H1 (cell line): ENCODE measurements at regions not wholly inside any gene's neighbourhood (a gene's known extent, or its start where the extent isn't known, plus 50 kb on each side); places are given as distances from the start of the nearest gene placed in this dataset.

ENCODE experiments used
- CREB1 ChIP-seq: IDR thresholded peaks from 2 replicates; pipeline ENCODE4 v1.6.1; 2012; ENCODE audit warnings: inconsistent platforms
- EP300 ChIP-seq, 2 experiments: IDR thresholded peaks; 1 replicate in 1 of 2; 2 replicates in 1 of 2; pipeline ENCODE4 v1.6.1; 2011 to 2012; ENCODE audit warnings: low read depth in 2 of 2, low read length in 2 of 2, mild to moderate bottlenecking in 2 of 2, borderline replicate concordance in 1 of 2, inconsistent platforms in 1 of 2, moderate library complexity in 1 of 2
- GABPA ChIP-seq: IDR thresholded peaks from 2 replicates; pipeline ENCODE4 v1.6.1; 2011; ENCODE audit warnings: mild to moderate bottlenecking, low read length, moderate library complexity, borderline replicate concordance; ENCODE audit not compliant: insufficient read depth
- KDM1A ChIP-seq: fragments of 200-600, 300-600 bp; sonication (generic); IDR thresholded peaks from 2 replicates; pipeline ENCODE4 v1.7.1; 2016; ENCODE audit warnings: mild to moderate bottlenecking, low read length, borderline replicate concordance
- PHF8 ChIP-seq: fragments of 200-600 bp; sonication (generic); conservative IDR thresholded peaks from 2 replicates; pipeline ENCODE4 v1.7.1; 2012; ENCODE audit warnings: low read depth, mild to moderate bottlenecking, inconsistent platforms, low read length, moderate library complexity
- POLR2AphosphoS5 ChIP-seq: IDR thresholded peaks from 2 replicates; pipeline ENCODE4 v1.6.1; 2011; ENCODE audit warnings: low read depth, low read length
- RBBP5 ChIP-seq: IDR thresholded peaks from 2 replicates; pipeline ENCODE4 v1.7.1; 2012; ENCODE audit warnings: low read depth, mild to moderate bottlenecking, inconsistent platforms, low read length, moderate library complexity, borderline replicate concordance
- RNF2 ChIP-seq: fragments of 200-900, 300-1000 bp; sonication (generic); IDR thresholded peaks from 2 replicates; pipeline ENCODE4 v1.7.1; 2016; ENCODE audit warnings: borderline replicate concordance, low read depth, mild to moderate bottlenecking, antibody characterized with exemption, low read length; ENCODE audit not compliant: poor library complexity, severe bottlenecking; ENCODE audit errors: missing control alignments
- TBP ChIP-seq: IDR thresholded peaks from 2 replicates; pipeline ENCODE4 v1.6.1; 2011; ENCODE audit warnings: low read depth, low read length, improper control_type of control experiment
- YY1 ChIP-seq: IDR thresholded peaks from 2 replicates; pipeline ENCODE4 v1.6.1; 2011; ENCODE audit warnings: low read depth, mild to moderate bottlenecking, low read length
- TF ChIP-seq, protein P1 (sequence below), 3 experiments: IDR thresholded peaks; 1 replicate in 2 of 3; 2 replicates in 1 of 3; pipeline versions ENCODE4 v1.5.1 to v1.6.1; 2011; ENCODE audit warnings: low read length in 3 of 3, mild to moderate bottlenecking in 3 of 3, inconsistent platforms in 2 of 3, low read depth in 1 of 3, moderate library complexity in 1 of 3; ENCODE audit not compliant: insufficient read depth in 1 of 3; ENCODE audit errors: control extremely low read depth in 1 of 3
- TF ChIP-seq, protein P2 (sequence below): IDR thresholded peaks from 2 replicates; pipeline ENCODE4 v1.6.1; 2012; ENCODE audit warnings: inconsistent platforms

- no peak for TF ChIP-seq EP300 (IDR thresholded peaks at IDR 0.05; ENCODE audit: borderline replicate concordance in 1 of 2, low read depth in 2 of 2, low read length in 2 of 2)
- TF ChIP-seq, protein P1, sequence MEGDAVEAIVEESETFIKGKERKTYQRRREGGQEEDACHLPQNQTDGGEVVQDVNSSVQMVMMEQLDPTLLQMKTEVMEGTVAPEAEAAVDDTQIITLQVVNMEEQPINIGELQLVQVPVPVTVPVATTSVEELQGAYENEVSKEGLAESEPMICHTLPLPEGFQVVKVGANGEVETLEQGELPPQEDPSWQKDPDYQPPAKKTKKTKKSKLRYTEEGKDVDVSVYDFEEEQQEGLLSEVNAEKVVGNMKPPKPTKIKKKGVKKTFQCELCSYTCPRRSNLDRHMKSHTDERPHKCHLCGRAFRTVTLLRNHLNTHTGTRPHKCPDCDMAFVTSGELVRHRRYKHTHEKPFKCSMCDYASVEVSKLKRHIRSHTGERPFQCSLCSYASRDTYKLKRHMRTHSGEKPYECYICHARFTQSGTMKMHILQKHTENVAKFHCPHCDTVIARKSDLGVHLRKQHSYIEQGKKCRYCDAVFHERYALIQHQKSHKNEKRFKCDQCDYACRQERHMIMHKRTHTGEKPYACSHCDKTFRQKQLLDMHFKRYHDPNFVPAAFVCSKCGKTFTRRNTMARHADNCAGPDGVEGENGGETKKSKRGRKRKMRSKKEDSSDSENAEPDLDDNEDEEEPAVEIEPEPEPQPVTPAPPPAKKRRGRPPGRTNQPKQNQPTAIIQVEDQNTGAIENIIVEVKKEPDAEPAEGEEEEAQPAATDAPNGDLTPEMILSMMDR (IDR thresholded peaks at IDR 0.05; ENCODE audit: control extremely low read depth in 1 of 3, insufficient read depth in 1 of 3, low read depth in 1 of 3, low read length in 3 of 3): no peak
- TF ChIP-seq YY1: no peak
- TF ChIP-seq KDM1A: no peak
- no peak for TF ChIP-seq RNF2
- TF ChIP-seq POLR2AphosphoS5: no peak
- TF ChIP-seq CREB1: no peak
- TF ChIP-seq PHF8: no peak
- TF ChIP-seq TBP: no peak
- no peak for TF ChIP-seq RBBP5
- TF ChIP-seq, protein P2, sequence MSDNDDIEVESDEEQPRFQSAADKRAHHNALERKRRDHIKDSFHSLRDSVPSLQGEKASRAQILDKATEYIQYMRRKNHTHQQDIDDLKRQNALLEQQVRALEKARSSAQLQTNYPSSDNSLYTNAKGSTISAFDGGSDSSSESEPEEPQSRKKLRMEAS: no peak
- TF ChIP-seq GABPA: no peak
Observed at GRCh38 chr18:1906421-1906820, 664.9 kb downstream of the METTL4 start.
